Breast epithelium (tissue), 4 donors: ENCODE measurements at regions not wholly inside any gene's neighbourhood (a gene's known extent, or its start where the extent isn't known, plus 50 kb on each side); places are given as distances from the start of the nearest gene placed in this dataset.
"Not testable (repeated sequence)": the region's sequence is repeated elsewhere in the genome, so short reads cannot be mapped to it uniquely, and the experiment has no call there.

Experiments used
- DNase-seq, 2 donors: peaks; one replicate each; pipeline ENCODE4 v3.0.0-alpha.2; 2019; ENCODE audit warnings: low spot score in 2 of 2
- H3K27ac ChIP-seq, 2 donors: fragments of 200-600 bp; sonication (generic) in 1 of 2; one replicate each; pipeline ENCODE4 v1.5.1; 2016 to 2019; ENCODE audit warnings: mild to moderate bottlenecking in 1 of 2
- H3K27me3 ChIP-seq, 2 donors: fragments of 200-600 bp; sonication (generic) in 1 of 2; one replicate each; pipeline versions ENCODE4 v1.5.1 to v1.6.0; 2017 to 2019; ENCODE audit warnings: control low read depth in 1 of 2, mild to moderate bottlenecking in 1 of 2
- H3K36me3 ChIP-seq: fragments of 200-600 bp; one replicate; pipeline ENCODE4 v1.5.1; 2019
- H3K4me1 ChIP-seq, 2 donors: fragments of 200-600 bp; sonication (generic); one replicate each; pipeline ENCODE4 v1.5.1; 2016 to 2019; ENCODE audit warnings: control low read depth in 1 of 2
- H3K4me3 ChIP-seq, 3 donors: fragments of 200-600 bp; sonication (generic); 1 replicate in 2 of 3; 2 replicates in 1 of 3; pipeline ENCODE4 v1.5.1; 2016 to 2019; ENCODE audit warnings: mild to moderate bottlenecking in 3 of 3, moderate library complexity in 2 of 3
- H3K9me3 ChIP-seq, 2 donors: fragments of 200-600 bp; sonication (generic) in 1 of 2; one replicate each; pipeline ENCODE4 v1.5.1; 2016 to 2019; ENCODE audit warnings: control low read depth in 1 of 2
- POLR2A ChIP-seq: fragments of 450-650 bp; IDR thresholded peaks from one replicate; pipeline ENCODE4 v1.6.1; 2016; ENCODE audit warnings: antibody characterized with exemption, mild to moderate bottlenecking, moderate library complexity
- POLR2AphosphoS5 ChIP-seq, 3 donors: sonication (generic); formaldehyde crosslinking; IDR thresholded peaks; one replicate each; pipeline ENCODE4 v1.6.1; 2017; ENCODE audit warnings: antibody characterized with exemption in 3 of 3
- intact Hi-C: fragments of 100-400 bp; cut with DNase I; formaldehyde crosslinking; loops from one replicate; pipeline ENCODE4 v1.15.1; 2023; ENCODE audit warnings: low total_unique reads
- TF ChIP-seq, protein P1 (sequence below), 3 donors: fragments of 450-650 bp; IDR thresholded peaks; one replicate each; pipeline ENCODE4 v1.5.1; 2016 to 2017; ENCODE audit warnings: antibody characterized with exemption in 3 of 3, mild to moderate bottlenecking in 3 of 3, moderate library complexity in 3 of 3

DNA sequence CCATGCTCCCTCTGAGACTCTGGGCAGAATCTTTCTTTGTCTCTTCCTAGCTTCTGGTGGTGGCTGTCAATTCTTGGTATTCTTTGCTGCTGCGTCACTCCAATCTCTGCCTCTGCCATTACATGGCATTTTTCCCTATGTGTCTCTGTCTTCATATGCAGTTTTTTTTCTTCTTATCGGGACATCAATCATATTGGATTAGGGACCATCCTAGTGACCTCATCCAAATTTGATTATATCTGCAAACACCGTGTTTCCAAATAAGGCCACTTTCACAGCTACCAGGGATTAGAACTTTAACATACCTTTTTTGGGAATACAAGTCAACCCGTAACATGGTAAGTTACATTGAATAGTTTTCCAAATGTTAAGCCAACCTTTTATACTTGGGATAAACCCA, 358.2 kb upstream of the FRG2C start:
- Histone ChIP-seq H3K27me3 (no peaks in the 10 kb centered on the region), H3K9me3 (no peaks in the 10 kb centered on the region), H3K36me3 (no peaks in the 10 kb centered on the region), H3K27ac (no peak overlapping the region), H3K4me3 (no peak overlapping the region), H3K4me1 (no peaks in the 10 kb centered on the region)
- intact Hi-C loops = no loop called here
- no peak for DNase-seq
- no peak for TF ChIP-seq POLR2A
- TF ChIP-seq, protein P1, sequence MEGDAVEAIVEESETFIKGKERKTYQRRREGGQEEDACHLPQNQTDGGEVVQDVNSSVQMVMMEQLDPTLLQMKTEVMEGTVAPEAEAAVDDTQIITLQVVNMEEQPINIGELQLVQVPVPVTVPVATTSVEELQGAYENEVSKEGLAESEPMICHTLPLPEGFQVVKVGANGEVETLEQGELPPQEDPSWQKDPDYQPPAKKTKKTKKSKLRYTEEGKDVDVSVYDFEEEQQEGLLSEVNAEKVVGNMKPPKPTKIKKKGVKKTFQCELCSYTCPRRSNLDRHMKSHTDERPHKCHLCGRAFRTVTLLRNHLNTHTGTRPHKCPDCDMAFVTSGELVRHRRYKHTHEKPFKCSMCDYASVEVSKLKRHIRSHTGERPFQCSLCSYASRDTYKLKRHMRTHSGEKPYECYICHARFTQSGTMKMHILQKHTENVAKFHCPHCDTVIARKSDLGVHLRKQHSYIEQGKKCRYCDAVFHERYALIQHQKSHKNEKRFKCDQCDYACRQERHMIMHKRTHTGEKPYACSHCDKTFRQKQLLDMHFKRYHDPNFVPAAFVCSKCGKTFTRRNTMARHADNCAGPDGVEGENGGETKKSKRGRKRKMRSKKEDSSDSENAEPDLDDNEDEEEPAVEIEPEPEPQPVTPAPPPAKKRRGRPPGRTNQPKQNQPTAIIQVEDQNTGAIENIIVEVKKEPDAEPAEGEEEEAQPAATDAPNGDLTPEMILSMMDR (IDR thresholded peaks at IDR 0.05) = no peak

- H3K36me3 ChIP-seq, H3K4me3 ChIP-seq, H3K27me3 ChIP-seq, H3K4me1 ChIP-seq, H3K9me3 ChIP-seq, intact Hi-C loops, H3K27ac ChIP-seq, DNase-seq: not testable (repeated sequence)
Measured at GRCh38 chr3:75311306-75311705, 352.8 kb upstream of the FRG2C start.

DNA sequence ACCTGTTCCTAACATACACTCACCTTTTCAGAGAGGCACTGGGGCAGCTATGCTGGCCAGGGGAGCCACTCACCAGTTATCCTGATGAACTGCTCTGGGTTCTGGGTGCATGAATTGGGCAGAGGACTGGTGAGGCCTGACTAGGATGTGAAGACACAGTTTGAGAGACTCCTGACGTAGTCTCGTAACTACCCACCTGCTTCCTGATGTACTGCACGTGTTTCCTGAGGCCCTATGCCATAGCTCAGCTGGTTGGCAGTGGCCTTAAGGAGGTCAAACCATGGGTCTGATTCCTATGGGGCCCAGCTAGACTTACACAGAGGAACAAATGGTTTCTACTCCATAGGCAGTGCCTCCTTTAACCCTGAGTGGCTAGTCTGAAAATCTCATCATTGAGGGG, 351.7 kb upstream of the FRG2C start:
- H3K4me1 ChIP-seq, intact Hi-C loops, DNase-seq, H3K4me3 ChIP-seq, H3K9me3 ChIP-seq, H3K27ac ChIP-seq, H3K36me3 ChIP-seq, H3K27me3 ChIP-seq: not testable (repeated sequence)

DNA sequence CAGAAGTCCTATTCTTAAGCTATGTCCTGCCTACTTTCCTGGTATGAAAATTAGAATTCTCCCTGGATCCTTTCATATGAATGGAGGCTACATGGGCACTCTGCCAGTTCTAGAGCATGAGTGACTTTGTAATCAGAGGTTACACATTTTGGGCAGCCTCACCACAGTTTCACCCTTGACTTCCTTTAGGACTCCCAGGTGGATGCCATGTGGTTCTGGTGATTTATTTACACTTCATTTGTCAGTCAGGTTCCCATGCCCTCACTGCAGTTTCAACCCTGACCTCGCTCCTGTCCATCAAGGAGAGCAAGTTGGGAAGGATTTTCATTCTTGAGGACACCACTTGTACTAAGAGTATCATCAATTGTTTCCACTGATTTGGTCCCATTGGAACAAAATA, 344.4 kb upstream of the FRG2C start:
- H3K27ac ChIP-seq, H3K4me3 ChIP-seq, H3K27me3 ChIP-seq, DNase-seq, H3K9me3 ChIP-seq, H3K36me3 ChIP-seq, H3K4me1 ChIP-seq, intact Hi-C loops: not testable (repeated sequence)

DNA sequence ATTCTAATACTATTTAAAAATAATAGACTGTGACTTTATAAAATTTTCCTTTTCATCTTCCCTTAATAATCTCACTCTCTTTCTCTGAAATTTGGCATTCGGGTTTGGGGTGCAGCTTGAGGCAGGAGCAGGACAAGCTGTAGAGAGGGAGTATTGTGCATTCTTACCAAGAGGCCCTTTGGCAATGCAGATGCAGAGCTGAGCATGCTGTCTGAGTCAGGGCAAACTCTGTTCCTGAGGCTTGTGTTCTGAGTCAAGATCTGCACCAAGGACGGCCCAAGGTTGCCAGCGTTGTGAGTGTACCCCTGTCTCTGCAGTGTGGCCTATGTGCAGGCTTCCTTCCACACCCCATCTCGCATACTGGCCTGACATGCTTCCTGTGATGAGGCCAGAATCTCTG, 343.8 kb upstream of the FRG2C start:
- H3K27me3 ChIP-seq = no peaks in the 10 kb centered on the region
- H3K9me3 ChIP-seq = no peaks in the 10 kb centered on the region
- no peaks in the 10 kb centered on the region for H3K36me3 ChIP-seq
- H3K4me3 ChIP-seq = no peak overlapping the region
- intact Hi-C loops = no loop called here
- no peaks in the 10 kb centered on the region for H3K4me1 ChIP-seq
- DNase-seq = no peak
- TF ChIP-seq POLR2AphosphoS5 (IDR thresholded peaks at IDR 0.05) (no peak), POLR2A (no peak)
- no peak overlapping the region for H3K27ac ChIP-seq

GRCh38 chr3:75321060-75321459, 343.1 kb upstream of the FRG2C start:
- Histone ChIP-seq H3K27ac (no peak overlapping the region), H3K27me3 (no peaks in the 10 kb centered on the region), H3K4me1 (no peaks in the 10 kb centered on the region), H3K36me3 (no peaks in the 10 kb centered on the region), H3K9me3 (no peaks in the 10 kb centered on the region), H3K4me3 (no peak overlapping the region)
- intact Hi-C loops = no loop called here
- TF ChIP-seq, protein P1 (IDR thresholded peaks at IDR 0.05) = no peak
- TF ChIP-seq POLR2AphosphoS5 (IDR thresholded peaks at IDR 0.05) = no peak
- TF ChIP-seq POLR2A = no peak
- no peak for DNase-seq

- H3K27ac ChIP-seq, H3K4me3 ChIP-seq, H3K4me1 ChIP-seq, H3K27me3 ChIP-seq, DNase-seq, intact Hi-C loops, H3K9me3 ChIP-seq, H3K36me3 ChIP-seq: not testable (repeated sequence)
Measured at GRCh38 chr3:75323936-75324335, 340.2 kb upstream of the FRG2C start.

DNA sequence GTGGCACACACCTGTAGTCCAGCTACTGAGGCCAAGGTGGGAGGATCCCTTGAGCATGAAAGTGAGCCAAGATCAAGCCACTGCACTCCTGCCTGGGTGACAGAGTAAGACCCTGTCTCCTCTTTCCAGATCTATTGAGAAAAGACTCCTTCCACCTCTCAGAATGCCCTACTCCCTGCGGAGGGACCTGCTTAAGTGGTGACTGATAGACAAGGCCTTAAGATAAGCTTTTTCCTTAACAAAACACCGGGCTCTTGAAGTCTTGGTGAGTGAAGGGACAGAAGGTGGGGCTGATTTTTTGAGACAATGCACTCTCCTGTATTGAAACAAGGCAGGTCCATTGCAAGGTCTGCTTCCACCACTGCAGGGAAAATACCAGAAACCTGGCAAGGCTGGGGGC, 338.4 kb upstream of the FRG2C start:
- Histone ChIP-seq H3K27ac (no peak overlapping the region), H3K27me3 (no peaks in the 10 kb centered on the region), H3K36me3 (no peaks in the 10 kb centered on the region), H3K4me1 (no peaks in the 10 kb centered on the region), H3K4me3 (no peak overlapping the region), H3K9me3 (no peaks in the 10 kb centered on the region)
- TF ChIP-seq POLR2A (no peak), POLR2AphosphoS5 (IDR thresholded peaks at IDR 0.05) (no peak)
- TF ChIP-seq, protein P1 (IDR thresholded peaks at IDR 0.05) = no peak
- DNase-seq = no peak
- intact Hi-C loops = no loop called here
